Fibroblast of lung (primary cell): ENCODE measurements at regions not wholly inside any gene's neighbourhood (a gene's known extent, or its start where the extent isn't known, plus 50 kb on each side); places are given as distances from the start of the nearest gene placed in this dataset.
A peak's percentile ranks its signal among the peaks of the same experiment; 100 is the strongest.

ENCODE experiments used
- DNase-seq, 2 donors: peaks; one replicate each; pipeline versions ENCODE4 v3.0.0 to v3.0.0-alpha.2; 2010; ENCODE audit warnings: low read depth in 2 of 2
- H2AFZ ChIP-seq: 2 replicates; pipeline ENCODE4 v1.5.1; 2012; ENCODE audit warnings: low read length, control low read depth, inconsistent platforms
- H3K27ac ChIP-seq: 2 replicates; pipeline ENCODE4 v1.5.1; 2011; ENCODE audit warnings: low read length, control low read depth; ENCODE audit not compliant: insufficient read depth
- H3K27me3 ChIP-seq: 2 replicates; pipeline ENCODE4 v1.5.1; 2011; ENCODE audit warnings: mild to moderate bottlenecking, low read length; ENCODE audit not compliant: control insufficient read depth, insufficient read depth
- H3K36me3 ChIP-seq: 2 replicates; pipeline ENCODE4 v1.5.1; 2011; ENCODE audit warnings: low read length; ENCODE audit not compliant: control insufficient read depth, insufficient read depth
- H3K4me1 ChIP-seq: 2 replicates; pipeline ENCODE4 v1.5.1; 2011; ENCODE audit warnings: low read length; ENCODE audit not compliant: control insufficient read depth, insufficient read depth; ENCODE audit errors: extremely low read depth
- H3K4me2 ChIP-seq: 2 replicates; pipeline ENCODE4 v1.5.1; 2011; ENCODE audit warnings: low read length, control low read depth; ENCODE audit not compliant: insufficient read depth; ENCODE audit errors: extremely low read depth
- H3K4me3 ChIP-seq, 4 experiments: fragments of 200-600 bp in 1 of 4; sonication (generic) in 1 of 4; replicated peaks in 1 of 4; 2 replicates each; pipeline ENCODE4 v1.5.1; 2011 to 2016; ENCODE audit warnings: low read length in 4 of 4, low read depth in 3 of 4, mild to moderate bottlenecking in 3 of 4, control low read depth in 2 of 4, inconsistent platforms in 1 of 4, mixed read lengths in 1 of 4; ENCODE audit not compliant: insufficient read depth in 1 of 4; ENCODE audit errors: control extremely low read depth in 1 of 4
- H3K79me2 ChIP-seq: 2 replicates; pipeline ENCODE4 v1.5.1; 2012; ENCODE audit warnings: mild to moderate bottlenecking, low read length, inconsistent platforms; ENCODE audit not compliant: control insufficient read depth, insufficient read depth
- H3K9ac ChIP-seq: 2 replicates; pipeline ENCODE4 v1.5.1; 2011; ENCODE audit warnings: mild to moderate bottlenecking, low read length, control low read depth; ENCODE audit not compliant: insufficient read depth
- H3K9me3 ChIP-seq: 2 replicates; pipeline ENCODE4 v1.5.1; 2012; ENCODE audit warnings: low read depth, low read length; ENCODE audit not compliant: control insufficient read depth, insufficient read depth
- H4K20me1 ChIP-seq: 2 replicates; pipeline ENCODE4 v1.5.1; 2011; ENCODE audit warnings: low read length; ENCODE audit not compliant: control insufficient read depth, insufficient read depth; ENCODE audit errors: extremely low read depth
- CTCF ChIP-seq, 2 donors: IDR thresholded peaks in 1 of 2; conservative IDR thresholded peaks in 1 of 2; 1 replicate in 1 of 2; 2 replicates in 1 of 2; pipeline ENCODE4 v1.5.1; 2011 to 2012; ENCODE audit warnings: low read length in 2 of 2, control low read depth in 1 of 2, inconsistent platforms in 1 of 2, low read depth in 1 of 2, mild to moderate bottlenecking in 1 of 2
- EZH2 ChIP-seq: IDR thresholded peaks from 2 replicates; pipeline ENCODE4 v1.5.1; 2012; ENCODE audit warnings: low read length, control low read depth, mild to moderate bottlenecking; ENCODE audit errors: missing control alignments

DNA sequence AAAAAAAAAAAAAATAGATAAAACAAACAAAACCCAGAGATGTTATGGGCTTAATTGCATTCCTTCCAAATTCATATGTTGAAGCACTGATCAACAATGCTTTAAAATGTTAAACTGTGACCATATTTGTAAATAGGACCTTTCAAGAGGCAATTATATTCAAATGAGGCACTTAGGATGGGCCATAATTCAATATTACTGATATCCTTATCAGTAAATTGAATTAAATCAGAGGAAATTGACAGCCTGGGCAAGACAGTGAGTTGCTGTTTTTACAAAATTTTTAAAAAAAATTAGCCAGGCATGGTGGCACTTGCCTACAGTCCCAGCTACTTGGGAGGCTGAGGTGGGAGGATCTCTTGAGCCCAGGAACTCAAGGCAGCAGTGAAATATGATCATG is 364.1 kb downstream of the GJA1 start:
- Histone ChIP-seq H4K20me1 (no peaks in the 10 kb centered on the region), H3K79me2 (no peaks in the 10 kb centered on the region), H3K4me1 (no peaks in the 10 kb centered on the region), H3K27ac (no peak overlapping the region), H3K4me3 (no peak overlapping the region), H3K36me3 (no peaks in the 10 kb centered on the region), H2AFZ (no peak overlapping the region), H3K9me3 (no peaks in the 10 kb centered on the region), H3K9ac (no peak overlapping the region), H3K4me2 (no peak overlapping the region), H3K27me3 (no peaks in the 10 kb centered on the region)
- TF ChIP-seq EZH2: no peak
- TF ChIP-seq CTCF (conservative IDR thresholded peaks at IDR 0.05 in 1 of 2, IDR thresholded peaks at IDR 0.05 in 1 of 2; ENCODE audit: low read depth in 1 of 2, low read length in 2 of 2): no peak
- no peak for DNase-seq

DNA sequence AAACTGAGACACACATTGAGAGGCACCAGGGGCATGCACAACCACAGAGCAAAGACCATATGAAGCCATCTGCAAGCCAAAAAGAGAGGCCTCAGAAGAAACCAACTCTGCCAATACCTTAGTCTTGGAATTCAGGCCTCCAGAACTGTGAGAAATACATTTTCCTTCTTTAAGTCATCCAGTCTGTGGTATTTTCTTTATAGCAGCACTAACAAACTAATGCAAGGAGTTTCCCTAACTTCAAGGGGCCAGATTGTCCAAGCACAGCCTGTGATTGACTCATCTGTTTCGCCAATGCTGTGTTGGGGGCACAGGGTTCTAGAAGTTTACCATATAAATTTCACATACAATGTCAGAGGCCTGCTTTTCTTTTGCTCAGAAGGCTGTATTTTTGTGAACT is 364.6 kb downstream of the GJA1 start:
- DNase-seq: peak in 1 of 2 donors; percentile 53
- no peak for TF ChIP-seq CTCF (conservative IDR thresholded peaks at IDR 0.05 in 1 of 2, IDR thresholded peaks at IDR 0.05 in 1 of 2; ENCODE audit: low read depth in 1 of 2, low read length in 2 of 2)
- TF ChIP-seq EZH2: no peak
- H3K4me3 ChIP-seq: no peak overlapping the region

GRCh38 chr6:121806116-121806515 is 370.7 kb downstream of the GJA1 start:
- TF ChIP-seq EZH2 (no peak), CTCF (conservative IDR thresholded peaks at IDR 0.05 in 1 of 2, IDR thresholded peaks at IDR 0.05 in 1 of 2; ENCODE audit: low read depth in 1 of 2, low read length in 2 of 2) (no peak)
- no peak overlapping the region for H3K9ac ChIP-seq
- H3K9me3 ChIP-seq: no peaks in the 10 kb centered on the region
- no peaks in the 10 kb centered on the region for H3K79me2 ChIP-seq
- DNase-seq: no peak
- no peak overlapping the region for H3K4me2 ChIP-seq
- no peak overlapping the region for H3K4me3 ChIP-seq
- no peaks in the 10 kb centered on the region for H4K20me1 ChIP-seq
- no peak overlapping the region for H2AFZ ChIP-seq
- no peaks in the 10 kb centered on the region for H3K27me3 ChIP-seq
- peaks cover 3% of the 10 kb centered on the region for H3K4me1 ChIP-seq
- no peaks in the 10 kb centered on the region for H3K36me3 ChIP-seq
- H3K27ac ChIP-seq: no peak overlapping the region

More for the DNA sequence above, 364.6 kb downstream of the GJA1 start:
- no peak overlapping the region for H3K9ac ChIP-seq
- no peaks in the 10 kb centered on the region for H3K4me1 ChIP-seq
- H2AFZ ChIP-seq: no peak overlapping the region
- no peaks in the 10 kb centered on the region for H3K79me2 ChIP-seq
- no peak overlapping the region for H3K27ac ChIP-seq
- H3K27me3 ChIP-seq: no peaks in the 10 kb centered on the region
- no peaks in the 10 kb centered on the region for H4K20me1 ChIP-seq
- no peak overlapping the region for H3K4me2 ChIP-seq
- no peaks in the 10 kb centered on the region for H3K9me3 ChIP-seq
- H3K36me3 ChIP-seq: no peaks in the 10 kb centered on the region
